ENCODE measurements at regions not wholly inside any gene's neighbourhood (a gene's known extent, or its start where the extent isn't known, plus 50 kb on each side); places are given as distances from the start of the nearest gene placed in this dataset.

DNA sequence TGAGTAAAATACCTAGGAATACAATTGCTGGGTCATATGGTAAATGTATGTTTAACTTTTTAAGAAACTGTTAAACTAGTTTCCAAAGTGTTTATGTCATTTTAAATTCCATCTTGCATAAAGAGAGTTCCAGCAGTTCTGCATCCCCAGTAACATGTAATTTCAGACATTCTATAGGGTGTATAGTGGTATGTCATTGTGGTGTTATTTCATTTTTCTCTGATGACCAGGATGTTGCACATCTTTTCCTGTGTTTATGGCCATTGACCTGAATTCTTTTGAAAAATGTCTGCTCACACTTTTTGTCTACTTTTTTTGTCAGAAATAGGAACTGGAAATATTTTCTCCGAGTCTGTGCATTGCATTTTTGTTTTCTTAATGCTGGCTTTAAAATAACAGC is 128.9 kb downstream of the TMEM200A start:
- Histone ChIP-seq H3K4me3 (ENCODE audit: low read length) (no peak overlapping the region), H3K36me3 (replicated peaks; ENCODE audit: insufficient read depth, low read length) (no peaks in the 10 kb centered on the region), H3K9me2 (replicated peaks; ENCODE audit: insufficient read depth, low read length) (no peaks in the 10 kb centered on the region), H3K9me3 (replicated peaks; ENCODE audit: insufficient read depth, low read length) (no peaks in the 10 kb centered on the region), H2AFZ (ENCODE audit: low read length) (no peak overlapping the region), H3K4me1 (ENCODE audit: low read length) (no peaks in the 10 kb centered on the region), H3K4me2 (ENCODE audit: low read depth, low read length) (no peak overlapping the region), H3K27me3 (replicated peaks; ENCODE audit: insufficient read depth, low read length) (no peaks in the 10 kb centered on the region), H4K20me1 (ENCODE audit: insufficient read depth, low read length) (no peaks in the 10 kb centered on the region), H3F3A (ENCODE audit: insufficient read depth, low read length) (no peaks in the 10 kb centered on the region), H3K27ac (ENCODE audit: low read length) (no peak overlapping the region), H3K79me2 (ENCODE audit: low read length) (no peaks in the 10 kb centered on the region), H3K9ac (ENCODE audit: low read length) (no peak overlapping the region)
- DNase-seq, result no peak
- TF ChIP-seq EZH2phosphoT487 (IDR thresholded peaks at IDR 0.05; ENCODE audit: low read length), result no peak
- no peak for TF ChIP-seq EZH2 (optimal IDR thresholded peaks at IDR 0.05; ENCODE audit: low read depth, low read length)
- TF ChIP-seq, protein P1, sequence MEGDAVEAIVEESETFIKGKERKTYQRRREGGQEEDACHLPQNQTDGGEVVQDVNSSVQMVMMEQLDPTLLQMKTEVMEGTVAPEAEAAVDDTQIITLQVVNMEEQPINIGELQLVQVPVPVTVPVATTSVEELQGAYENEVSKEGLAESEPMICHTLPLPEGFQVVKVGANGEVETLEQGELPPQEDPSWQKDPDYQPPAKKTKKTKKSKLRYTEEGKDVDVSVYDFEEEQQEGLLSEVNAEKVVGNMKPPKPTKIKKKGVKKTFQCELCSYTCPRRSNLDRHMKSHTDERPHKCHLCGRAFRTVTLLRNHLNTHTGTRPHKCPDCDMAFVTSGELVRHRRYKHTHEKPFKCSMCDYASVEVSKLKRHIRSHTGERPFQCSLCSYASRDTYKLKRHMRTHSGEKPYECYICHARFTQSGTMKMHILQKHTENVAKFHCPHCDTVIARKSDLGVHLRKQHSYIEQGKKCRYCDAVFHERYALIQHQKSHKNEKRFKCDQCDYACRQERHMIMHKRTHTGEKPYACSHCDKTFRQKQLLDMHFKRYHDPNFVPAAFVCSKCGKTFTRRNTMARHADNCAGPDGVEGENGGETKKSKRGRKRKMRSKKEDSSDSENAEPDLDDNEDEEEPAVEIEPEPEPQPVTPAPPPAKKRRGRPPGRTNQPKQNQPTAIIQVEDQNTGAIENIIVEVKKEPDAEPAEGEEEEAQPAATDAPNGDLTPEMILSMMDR (IDR thresholded peaks at IDR 0.05; ENCODE audit: low read length), result no peak

DNA sequence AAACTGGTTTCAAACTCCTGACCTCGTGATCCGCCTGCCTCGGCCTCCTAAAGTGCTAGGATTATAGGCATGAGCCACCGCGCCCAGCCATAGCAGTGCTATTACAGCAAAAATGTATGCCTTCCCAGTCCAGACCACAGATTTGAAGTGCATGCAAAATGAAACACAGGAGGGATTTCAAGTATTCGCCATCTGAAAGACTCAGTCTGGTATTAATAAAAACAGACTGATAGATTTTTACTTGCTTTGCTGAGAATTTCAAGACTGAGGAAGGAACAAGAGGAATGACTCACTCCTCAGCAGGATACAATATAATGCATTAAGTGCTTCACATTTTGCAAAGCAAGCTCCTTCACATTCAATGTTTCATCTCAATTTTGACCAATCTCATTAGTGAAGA is 134.9 kb downstream of the TMEM200A start:
- Histone ChIP-seq H3K27ac (ENCODE audit: low read length) (no peak overlapping the region), H3K79me2 (ENCODE audit: low read length) (no peaks in the 10 kb centered on the region), H3K9me3 (replicated peaks; ENCODE audit: insufficient read depth, low read length) (no peaks in the 10 kb centered on the region), H3K4me1 (ENCODE audit: low read length) (no peaks in the 10 kb centered on the region), H3K36me3 (replicated peaks; ENCODE audit: insufficient read depth, low read length) (no peaks in the 10 kb centered on the region), H3K27me3 (replicated peaks; ENCODE audit: insufficient read depth, low read length) (no peaks in the 10 kb centered on the region), H2AFZ (ENCODE audit: low read length) (no peak overlapping the region), H3K9ac (ENCODE audit: low read length) (no peak overlapping the region), H3K4me2 (ENCODE audit: low read depth, low read length) (no peak overlapping the region), H3K9me2 (replicated peaks; ENCODE audit: insufficient read depth, low read length) (no peaks in the 10 kb centered on the region), H4K20me1 (ENCODE audit: insufficient read depth, low read length) (no peaks in the 10 kb centered on the region), H3K4me3 (ENCODE audit: low read length) (no peak overlapping the region), H3F3A (ENCODE audit: insufficient read depth, low read length) (no peaks in the 10 kb centered on the region)
- TF ChIP-seq EZH2 (optimal IDR thresholded peaks at IDR 0.05; ENCODE audit: low read depth, low read length), result no peak
- TF ChIP-seq EZH2phosphoT487 (IDR thresholded peaks at IDR 0.05; ENCODE audit: low read length), result no peak
- TF ChIP-seq, protein P1 (IDR thresholded peaks at IDR 0.05; ENCODE audit: low read length), result no peak
- no peak for DNase-seq

DNA sequence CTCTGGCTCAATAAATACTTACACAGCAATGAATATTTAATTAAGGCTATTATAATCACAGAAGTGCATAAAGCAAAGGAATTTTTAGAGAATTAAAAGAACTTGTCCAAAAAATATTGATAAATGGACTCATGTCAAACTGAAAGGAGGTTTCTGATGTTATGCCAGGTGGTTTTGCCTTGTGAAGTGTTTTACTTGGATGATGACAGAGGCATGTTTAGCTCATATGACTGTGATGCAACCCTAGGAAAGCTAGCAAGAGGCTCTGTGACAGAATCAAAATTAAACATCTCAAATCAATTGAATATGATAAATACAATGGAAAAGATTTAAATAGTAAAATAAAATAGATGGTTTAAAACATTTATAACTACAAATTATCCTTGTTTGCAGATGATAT is 137.3 kb downstream of the TMEM200A start:
- H3F3A ChIP-seq (ENCODE audit: insufficient read depth, low read length), result no peaks in the 10 kb centered on the region
- H4K20me1 ChIP-seq (ENCODE audit: insufficient read depth, low read length), result no peaks in the 10 kb centered on the region
- H3K27ac ChIP-seq (ENCODE audit: low read length), result no peak overlapping the region
- no peaks in the 10 kb centered on the region for H3K9me3 ChIP-seq (replicated peaks; ENCODE audit: insufficient read depth, low read length)
- H2AFZ ChIP-seq (ENCODE audit: low read length), result no peak overlapping the region
- no peaks in the 10 kb centered on the region for H3K4me1 ChIP-seq (ENCODE audit: low read length)
- no peaks in the 10 kb centered on the region for H3K9me2 ChIP-seq (replicated peaks; ENCODE audit: insufficient read depth, low read length)
- no peak for DNase-seq
- H3K79me2 ChIP-seq (ENCODE audit: low read length), result no peaks in the 10 kb centered on the region
- TF ChIP-seq, protein P1 (IDR thresholded peaks at IDR 0.05; ENCODE audit: low read length), result no peak
- TF ChIP-seq EZH2phosphoT487 (IDR thresholded peaks at IDR 0.05; ENCODE audit: low read length), result no peak
- TF ChIP-seq EZH2 (optimal IDR thresholded peaks at IDR 0.05; ENCODE audit: low read depth, low read length), result no peak
- no peak overlapping the region for H3K4me2 ChIP-seq (ENCODE audit: low read depth, low read length)
- H3K27me3 ChIP-seq (replicated peaks; ENCODE audit: insufficient read depth, low read length), result no peaks in the 10 kb centered on the region
- H3K36me3 ChIP-seq (replicated peaks; ENCODE audit: insufficient read depth, low read length), result no peaks in the 10 kb centered on the region
- no peak overlapping the region for H3K9ac ChIP-seq (ENCODE audit: low read length)
- H3K4me3 ChIP-seq (ENCODE audit: low read length), result no peak overlapping the region

Measured in MM.1S (cell line).